ENCODE measurements at regions not wholly inside any gene's neighbourhood (a gene's known extent, or its start where the extent isn't known, plus 50 kb on each side); places are given as distances from the start of the nearest gene placed in this dataset.

GRCh38 chr12:77522247-77522646 lies 308.4 kb upstream of the NAV3 start:
- no peaks in the 10 kb centered on the region for H3K36me3 ChIP-seq (ENCODE audit: control insufficient read depth in 2 of 2, extremely low read depth in 1 of 2, insufficient read depth in 2 of 2, low read length in 2 of 2)
- DNase-seq (ENCODE audit: low read depth, low spot score) (no peak), FAIRE-seq (no peak)
- no peak overlapping the region for H3K27ac ChIP-seq (ENCODE audit: insufficient read depth, low read depth, low read length)
- no peaks in the 10 kb centered on the region for H3K4me1 ChIP-seq (ENCODE audit: control insufficient read depth, extremely low read depth, insufficient read depth, low read length)
- H2AFZ ChIP-seq (ENCODE audit: low read depth, low read length) = no peak overlapping the region
- H3K9me3 ChIP-seq (replicated peaks; ENCODE audit: control insufficient read depth, insufficient read depth, low read length) = no peaks in the 10 kb centered on the region
- no peak overlapping the region for H3K4me2 ChIP-seq (ENCODE audit: insufficient read depth, low read length)
- ChIA-PET POLR2A (no interaction called here), CTCF (interaction anchor here (0.6 kb wide), 1 partner anchor 1102 kb away, joined by 4 read pairs; no protein-coding TSS in a partner anchor)
- TF ChIP-seq MAX (IDR thresholded peaks at IDR 0.05; ENCODE audit: insufficient read depth, insufficient read length) (no peak), GATA2 (IDR thresholded peaks at IDR 0.05; ENCODE audit: insufficient read depth, insufficient read length, low read depth, low read length) (no peak), FOS (IDR thresholded peaks at IDR 0.05; ENCODE audit: borderline replicate concordance, insufficient read depth, low read length) (no peak), CTCF (IDR thresholded peaks at IDR 0.05; ENCODE audit: extremely low read depth in 1 of 2, insufficient read depth in 1 of 2, low read depth in 1 of 2, low read length in 2 of 2) (no peak), POLR2AphosphoS5 (IDR thresholded peaks at IDR 0.05; ENCODE audit: insufficient read depth, low read depth, low read length) (no peak), MYC (IDR thresholded peaks at IDR 0.05; ENCODE audit: low read depth, low read length) (no peak)
- dilution Hi-C loops (cut with MboI; ENCODE audit: extremely low pct_ligation_motif_present, low sequenced_read_pairs) = no loop called here
- intact Hi-C loops (cut with micrococcal nuclease) = no loop called here
- no peaks in the 10 kb centered on the region for H3K79me2 ChIP-seq (ENCODE audit: control insufficient read depth, insufficient read depth, low read length)
- no peak overlapping the region for H3K4me3 ChIP-seq (replicated peaks in 1 of 3; ENCODE audit: insufficient read depth in 1 of 3, low read depth in 1 of 3, low read length in 3 of 3)
- no peaks in the 10 kb centered on the region for H3K27me3 ChIP-seq (ENCODE audit: control insufficient read depth in 2 of 2, insufficient read depth in 2 of 2, low read length in 2 of 2)
- no peaks in the 10 kb centered on the region for H4K20me1 ChIP-seq (replicated peaks; ENCODE audit: control insufficient read depth, extremely low read depth, insufficient read depth, low read length)
- no TSS peak for BruUV-seq (replicated peaks)
- no peaks in the 10 kb centered on the region for H3K9me1 ChIP-seq (replicated peaks; ENCODE audit: control insufficient read depth, extremely low read depth, insufficient read depth, low read length)
- no peak overlapping the region for H3K9ac ChIP-seq (replicated peaks; ENCODE audit: extremely low read depth, insufficient read depth, low read length)

Measured in endothelial cell of umbilical vein (primary cell).